ENCODE measurements at regions not wholly inside any gene's neighbourhood (a gene's known extent, or its start where the extent isn't known, plus 50 kb on each side); places are given as distances from the start of the nearest gene placed in this dataset.

DNA sequence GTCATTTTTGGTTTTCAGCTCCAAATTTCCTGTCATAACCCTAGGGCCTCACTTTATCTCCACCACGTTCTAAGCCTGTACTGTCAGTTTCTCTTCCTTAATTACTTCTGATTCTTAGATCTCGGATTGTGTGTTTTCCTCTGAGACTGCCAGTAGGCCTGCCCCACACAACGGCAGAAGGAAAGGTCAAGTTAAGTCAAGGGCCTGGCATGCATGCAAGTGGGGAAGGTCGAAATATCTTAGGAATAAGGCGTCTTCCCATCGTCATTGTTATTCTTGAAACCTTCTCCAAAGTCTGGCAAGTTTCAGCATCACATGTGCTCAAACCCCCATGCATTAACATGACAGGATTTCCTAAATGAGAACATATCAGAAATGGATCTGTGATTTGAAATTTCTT, 203.5 kb upstream of the TSHZ2 start:
- intact Hi-C loops (cut with DNase I, micrococcal nuclease), result no loop called here
- H3K27ac Mint-ChIP-seq, result no peak overlapping the region
- ChIA-PET POLR2A (no interaction called here), CTCF (no interaction called here)
- DNase-seq (no peak), ATAC-seq (ENCODE audit: poor library complexity) (no peak)
- H3K27me3 Mint-ChIP-seq, result no peaks in the 10 kb centered on the region
- H3K4me1 ChIP-seq (ENCODE audit: insufficient read depth, low read length), result no peaks in the 10 kb centered on the region
- H3K36me3 Mint-ChIP-seq (ENCODE audit: low read depth), result no peaks in the 10 kb centered on the region
- no peaks in the 10 kb centered on the region for H3K9me3 ChIP-seq (ENCODE audit: control insufficient read depth in 1 of 2, insufficient read depth in 1 of 2, low read length in 2 of 2)
- no peaks in the 10 kb centered on the region for H3K27me3 ChIP-seq (ENCODE audit: control insufficient read depth in 1 of 2, insufficient read depth in 2 of 2, low read length in 2 of 2)
- H3K9me3 Mint-ChIP-seq, result no peaks in the 10 kb centered on the region
- H3K4me3 ChIP-seq (ENCODE audit: low read length), result no peak overlapping the region
- no peak overlapping the region for H3K4me3 Mint-ChIP-seq
- no peaks in the 10 kb centered on the region for H3K4me1 Mint-ChIP-seq (ENCODE audit: low read depth)
- TF ChIP-seq, protein P1, sequence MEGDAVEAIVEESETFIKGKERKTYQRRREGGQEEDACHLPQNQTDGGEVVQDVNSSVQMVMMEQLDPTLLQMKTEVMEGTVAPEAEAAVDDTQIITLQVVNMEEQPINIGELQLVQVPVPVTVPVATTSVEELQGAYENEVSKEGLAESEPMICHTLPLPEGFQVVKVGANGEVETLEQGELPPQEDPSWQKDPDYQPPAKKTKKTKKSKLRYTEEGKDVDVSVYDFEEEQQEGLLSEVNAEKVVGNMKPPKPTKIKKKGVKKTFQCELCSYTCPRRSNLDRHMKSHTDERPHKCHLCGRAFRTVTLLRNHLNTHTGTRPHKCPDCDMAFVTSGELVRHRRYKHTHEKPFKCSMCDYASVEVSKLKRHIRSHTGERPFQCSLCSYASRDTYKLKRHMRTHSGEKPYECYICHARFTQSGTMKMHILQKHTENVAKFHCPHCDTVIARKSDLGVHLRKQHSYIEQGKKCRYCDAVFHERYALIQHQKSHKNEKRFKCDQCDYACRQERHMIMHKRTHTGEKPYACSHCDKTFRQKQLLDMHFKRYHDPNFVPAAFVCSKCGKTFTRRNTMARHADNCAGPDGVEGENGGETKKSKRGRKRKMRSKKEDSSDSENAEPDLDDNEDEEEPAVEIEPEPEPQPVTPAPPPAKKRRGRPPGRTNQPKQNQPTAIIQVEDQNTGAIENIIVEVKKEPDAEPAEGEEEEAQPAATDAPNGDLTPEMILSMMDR (IDR thresholded peaks at IDR 0.05), result no peak
- no peaks in the 10 kb centered on the region for H3K36me3 ChIP-seq (ENCODE audit: insufficient read depth, low read length)
- H3K27ac ChIP-seq (ENCODE audit: low read depth in 1 of 2, low read length in 2 of 2), result no peak overlapping the region

DNA sequence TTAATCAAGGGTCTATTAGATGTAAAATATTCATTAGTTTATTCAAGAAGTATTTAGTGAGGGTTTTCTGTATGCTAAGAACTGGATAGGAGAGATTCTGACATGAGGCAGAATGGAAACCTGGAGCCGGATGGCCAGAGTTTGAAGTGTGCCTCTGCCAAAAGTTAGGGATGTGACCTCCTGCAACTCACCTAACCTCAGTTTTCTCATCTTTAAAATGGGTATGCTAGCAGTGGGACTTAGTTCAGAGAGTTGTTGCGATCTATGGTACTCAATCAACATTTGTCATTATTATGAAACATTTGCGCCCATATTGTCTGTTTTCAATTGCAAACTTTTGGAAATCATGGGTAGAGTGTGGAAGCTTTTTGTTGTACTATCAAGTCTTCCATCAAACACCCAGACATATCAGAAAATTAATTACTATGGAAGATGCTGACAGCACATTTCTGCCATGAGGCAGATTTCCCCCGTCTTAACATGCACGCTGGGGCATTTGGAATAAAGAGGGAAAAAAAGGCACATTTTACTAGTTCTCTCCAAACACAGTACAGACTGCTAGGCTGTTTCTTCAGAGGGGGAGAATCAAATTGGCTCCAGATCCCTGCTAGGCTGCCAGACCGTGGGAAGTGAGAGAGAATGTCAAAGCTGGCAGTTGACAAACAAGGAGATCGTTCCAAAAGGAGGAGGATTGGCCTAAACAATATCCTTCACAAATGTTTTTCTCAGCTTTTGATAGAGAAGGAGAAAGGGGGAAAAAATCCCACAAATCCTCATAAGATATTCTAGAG, 205.3 kb upstream of the TSHZ2 start:
- ATAC-seq (ENCODE audit: poor library complexity) (no peak), DNase-seq (no peak)
- intact Hi-C loops (cut with DNase I, micrococcal nuclease), result no loop called here
- Histone ChIP-seq H3K9me3 (ENCODE audit: control insufficient read depth in 1 of 2, insufficient read depth in 1 of 2, low read length in 2 of 2) (no peaks in the 10 kb centered on the region), H3K27ac (ENCODE audit: low read depth in 1 of 2, low read length in 2 of 2) (no peak overlapping the region), H3K4me3 (ENCODE audit: low read length) (no peak overlapping the region), H3K36me3 (ENCODE audit: insufficient read depth, low read length) (no peaks in the 10 kb centered on the region), H3K4me1 (ENCODE audit: insufficient read depth, low read length) (no peaks in the 10 kb centered on the region), H3K27me3 (ENCODE audit: control insufficient read depth in 1 of 2, insufficient read depth in 2 of 2, low read length in 2 of 2) (no peaks in the 10 kb centered on the region)
- no peaks in the 10 kb centered on the region for H3K9me3 Mint-ChIP-seq
- H3K27ac Mint-ChIP-seq, result no peak overlapping the region
- TF ChIP-seq, protein P1 (IDR thresholded peaks at IDR 0.05), result no peak
- H3K36me3 Mint-ChIP-seq (ENCODE audit: low read depth), result no peaks in the 10 kb centered on the region
- no peaks in the 10 kb centered on the region for H3K27me3 Mint-ChIP-seq
- H3K4me1 Mint-ChIP-seq (ENCODE audit: low read depth), result no peaks in the 10 kb centered on the region
- POLR2A ChIA-PET, result no interaction called here
- CTCF ChIA-PET, result interaction anchor here (0.5 kb wide), 1 partner anchor 150 kb away, joined by 3 read pairs; no protein-coding TSS in a partner anchor
- no peak overlapping the region for H3K4me3 Mint-ChIP-seq

DNA sequence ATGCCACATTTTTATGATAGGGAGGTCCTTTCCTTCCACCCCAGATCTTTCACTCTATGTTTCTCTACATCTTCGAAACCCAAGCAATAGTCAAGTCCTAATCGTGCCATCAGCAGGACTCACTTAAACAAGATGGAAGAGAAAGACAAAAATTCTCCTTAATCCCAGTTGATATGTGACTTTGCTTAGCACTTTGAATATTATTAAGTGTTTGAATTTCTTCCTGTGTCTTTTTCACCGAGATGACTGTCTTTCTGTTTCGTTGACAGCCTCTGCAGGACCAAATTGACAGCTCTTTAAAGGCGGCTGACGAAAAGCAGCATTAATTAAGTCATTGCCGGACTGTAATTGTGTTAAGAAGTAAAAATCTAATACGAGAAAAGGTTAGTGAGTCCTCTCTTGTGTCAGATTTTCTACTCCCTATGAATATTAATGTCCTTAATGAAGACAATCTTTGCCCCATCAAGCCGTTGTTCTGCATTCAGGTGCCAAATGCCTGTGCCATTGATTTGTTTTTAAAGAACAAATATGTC, 208.8 kb upstream of the TSHZ2 start:
- DNase-seq (no peak), ATAC-seq (ENCODE audit: poor library complexity) (no peak)
- TF ChIP-seq, protein P1 (IDR thresholded peaks at IDR 0.05), result no peak
- Mint-ChIP-seq H3K27me3 (no peaks in the 10 kb centered on the region), H3K4me1 (ENCODE audit: low read depth) (no peaks in the 10 kb centered on the region), H3K27ac (no peak overlapping the region), H3K4me3 (no peak overlapping the region), H3K9me3 (no peaks in the 10 kb centered on the region), H3K36me3 (ENCODE audit: low read depth) (no peaks in the 10 kb centered on the region)
- Histone ChIP-seq H3K27ac (ENCODE audit: low read depth in 1 of 2, low read length in 2 of 2) (no peak overlapping the region), H3K27me3 (ENCODE audit: control insufficient read depth in 1 of 2, insufficient read depth in 2 of 2, low read length in 2 of 2) (no peaks in the 10 kb centered on the region), H3K36me3 (ENCODE audit: insufficient read depth, low read length) (no peaks in the 10 kb centered on the region), H3K4me1 (ENCODE audit: insufficient read depth, low read length) (no peaks in the 10 kb centered on the region), H3K9me3 (ENCODE audit: control insufficient read depth in 1 of 2, insufficient read depth in 1 of 2, low read length in 2 of 2) (no peaks in the 10 kb centered on the region), H3K4me3 (ENCODE audit: low read length) (no peak overlapping the region)
- intact Hi-C loops (cut with DNase I, micrococcal nuclease), result no loop called here
- CTCF ChIA-PET, result no interaction called here
- POLR2A ChIA-PET, result no interaction called here
